Memory B cell (primary cell): ENCODE measurements at regions not wholly inside any gene's neighbourhood (a gene's known extent, or its start where the extent isn't known, plus 50 kb on each side); places are given as distances from the start of the nearest gene placed in this dataset.

Experiments used
- ATAC-seq: fragments of 150-1000 bp; cut with Tn5 transposase; 2 replicates; pipeline ENCODE4 v1.10.0; 2021; ENCODE audit warnings: low read depth, mild to moderate bottlenecking, moderate library complexity
- DNase-seq, 2 donors: peaks; one replicate each; pipeline ENCODE4 v3.0.0; 2022; ENCODE audit warnings: low spot score in 2 of 2
- H3K27ac Mint-ChIP-seq: one replicate; pipeline ENCODE4 v1.8.0; 2022; ENCODE audit warnings: mild to moderate bottlenecking, moderate library complexity, mixed read lengths
- H3K27me3 Mint-ChIP-seq: one replicate; pipeline ENCODE4 v1.8.0; 2022; ENCODE audit warnings: mixed read lengths
- H3K36me3 Mint-ChIP-seq: one replicate; pipeline ENCODE4 v1.8.0; 2022; ENCODE audit warnings: mild to moderate bottlenecking, mixed read lengths
- H3K4me1 Mint-ChIP-seq: one replicate; pipeline ENCODE4 v1.8.0; 2022; ENCODE audit warnings: mixed read lengths
- H3K4me3 Mint-ChIP-seq: one replicate; pipeline ENCODE4 v1.8.0; 2022; ENCODE audit warnings: mild to moderate bottlenecking, moderate library complexity, mixed read lengths
- H3K9me3 Mint-ChIP-seq: one replicate; pipeline ENCODE4 v1.8.0; 2022; ENCODE audit warnings: mixed read lengths

DNA sequence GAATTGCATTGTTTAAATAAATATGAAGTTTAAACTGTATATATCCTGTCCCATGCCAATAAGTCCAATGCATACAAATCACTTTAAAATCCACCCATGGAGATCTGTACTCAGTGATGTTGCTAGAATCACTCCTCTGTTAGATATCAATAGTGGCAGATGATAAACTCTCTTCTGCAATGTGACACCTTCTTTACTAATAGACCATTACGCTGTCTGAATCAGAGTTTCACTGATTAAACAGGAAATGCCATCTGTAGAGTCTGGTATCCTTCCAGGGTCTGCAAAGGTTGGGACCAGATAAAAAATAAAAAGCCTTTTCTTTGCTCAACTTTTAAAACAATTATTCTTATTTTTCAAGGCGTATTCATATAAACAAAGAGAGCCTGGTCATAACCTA lies 134.5 kb downstream of the EDN3 start:
- no peak for ATAC-seq
- Mint-ChIP-seq H3K36me3 (no peaks in the 10 kb centered on the region), H3K27ac (no peak overlapping the region), H3K27me3 (peaks cover 4% of the 10 kb centered on the region), H3K4me1 (no peaks in the 10 kb centered on the region), H3K9me3 (no peaks in the 10 kb centered on the region), H3K4me3 (no peak overlapping the region)
- no peak for DNase-seq

DNA sequence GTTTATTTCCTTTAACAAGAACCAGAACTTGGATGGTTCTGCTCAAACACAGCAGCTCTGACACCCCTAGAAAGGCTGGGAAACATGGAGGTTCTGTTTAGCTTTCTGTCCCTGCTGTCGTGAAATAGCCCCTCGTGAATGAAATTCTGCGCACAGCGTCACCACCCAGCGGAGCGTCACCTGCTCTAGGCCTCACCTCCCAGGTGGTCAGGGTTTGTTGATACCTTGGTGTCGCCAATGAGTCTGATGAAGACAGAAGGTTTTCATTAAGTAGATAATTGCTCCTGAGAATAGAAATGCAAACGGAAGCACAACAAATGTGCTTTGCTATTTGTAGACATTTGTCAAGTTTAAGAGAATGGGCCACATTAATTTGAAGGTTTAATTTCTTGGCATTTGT lies 135.1 kb downstream of the EDN3 start:
- no peak overlapping the region for H3K27ac Mint-ChIP-seq
- H3K27me3 Mint-ChIP-seq: peaks cover 4% of the 10 kb centered on the region
- H3K36me3 Mint-ChIP-seq: no peaks in the 10 kb centered on the region
- H3K4me3 Mint-ChIP-seq: no peak overlapping the region
- H3K9me3 Mint-ChIP-seq: no peaks in the 10 kb centered on the region
- DNase-seq (no peak), ATAC-seq (no peak)
- no peaks in the 10 kb centered on the region for H3K4me1 Mint-ChIP-seq

- Mint-ChIP-seq H3K4me1 (no peaks in the 10 kb centered on the region), H3K4me3 (no peak overlapping the region), H3K36me3 (no peaks in the 10 kb centered on the region), H3K27me3 (peaks cover 5% of the 10 kb centered on the region), H3K9me3 (no peaks in the 10 kb centered on the region), H3K27ac (no peak overlapping the region)
- no peak for DNase-seq
- no peak for ATAC-seq
Measured at GRCh38 chr20:59437601-59438031, 137.2 kb downstream of the EDN3 start.

- Mint-ChIP-seq H3K9me3 (no peaks in the 10 kb centered on the region), H3K27ac (no peak overlapping the region), H3K36me3 (no peaks in the 10 kb centered on the region), H3K4me3 (no peak overlapping the region), H3K4me1 (no peaks in the 10 kb centered on the region), H3K27me3 (peaks cover 5% of the 10 kb centered on the region)
- DNase-seq (no peak), ATAC-seq (no peak)
Measured at GRCh38 chr20:59438201-59438600, 137.8 kb downstream of the EDN3 start.

GRCh38 chr20:59439243-59439642 lies 138.8 kb downstream of the EDN3 start:
- no peak overlapping the region for H3K4me3 Mint-ChIP-seq
- peaks cover 8% of the 10 kb centered on the region for H3K27me3 Mint-ChIP-seq
- DNase-seq: no peak
- no peak overlapping the region for H3K27ac Mint-ChIP-seq
- H3K4me1 Mint-ChIP-seq: no peaks in the 10 kb centered on the region
- no peaks in the 10 kb centered on the region for H3K9me3 Mint-ChIP-seq
- H3K36me3 Mint-ChIP-seq: no peaks in the 10 kb centered on the region
- no peak for ATAC-seq

GRCh38 chr20:59441306-59441705 lies 140.9 kb downstream of the EDN3 start:
- no peak for DNase-seq
- Mint-ChIP-seq H3K27ac (no peak overlapping the region), H3K4me1 (no peaks in the 10 kb centered on the region), H3K27me3 (peaks cover 18% of the 10 kb centered on the region), H3K9me3 (no peaks in the 10 kb centered on the region), H3K4me3 (no peak overlapping the region), H3K36me3 (no peaks in the 10 kb centered on the region)
- no peak for ATAC-seq

DNA sequence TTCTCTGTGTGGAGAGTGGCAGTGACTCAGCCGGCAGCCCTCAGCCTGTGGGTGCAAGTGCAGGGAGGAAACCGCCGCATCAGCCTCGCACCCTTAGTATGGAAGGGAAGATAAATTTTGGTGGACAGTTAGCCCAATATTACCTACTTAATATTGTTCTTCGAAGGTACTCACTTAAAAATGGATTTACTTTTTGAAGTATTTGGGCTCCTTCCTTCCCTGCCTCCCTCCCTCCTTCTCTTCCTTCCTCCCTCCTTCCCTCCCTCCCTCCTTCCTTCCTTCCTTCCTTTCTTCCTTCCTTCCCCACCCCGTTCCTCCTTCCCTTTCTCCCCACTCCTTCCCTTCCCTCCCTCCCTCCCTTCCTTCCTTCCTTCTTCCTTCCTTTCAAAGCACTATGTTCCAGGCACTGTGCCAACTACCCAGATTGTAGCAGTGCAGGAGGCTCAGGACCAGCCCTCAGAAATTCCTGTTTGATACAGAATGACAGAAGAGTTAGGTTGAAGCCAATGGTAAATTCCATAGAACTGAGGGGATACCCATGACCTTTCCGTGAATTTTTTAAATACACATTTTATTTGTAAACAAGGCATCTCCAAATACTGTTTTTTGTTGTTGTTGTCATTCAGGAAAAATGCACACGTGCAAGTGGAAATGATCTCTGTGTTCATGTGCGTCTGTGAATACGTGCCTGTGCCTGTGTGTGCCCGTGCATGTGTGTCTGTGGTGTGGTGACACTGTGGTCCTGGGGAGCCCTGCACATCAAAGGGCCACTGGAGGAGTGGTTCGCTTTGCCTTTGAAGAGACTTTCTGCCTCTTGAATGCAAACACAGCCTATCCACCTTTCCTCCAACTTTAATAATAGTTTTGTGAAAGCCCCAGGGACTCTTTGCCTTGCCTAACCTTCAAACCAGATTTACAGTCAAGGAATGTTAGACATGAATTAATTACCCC lies 141.7 kb downstream of the EDN3 start:
- no peak for ATAC-seq
- DNase-seq: no peak
- Mint-ChIP-seq H3K4me1 (no peaks in the 10 kb centered on the region), H3K9me3 (no peaks in the 10 kb centered on the region), H3K27me3 (peaks cover 21% of the 10 kb centered on the region), H3K27ac (no peak overlapping the region), H3K4me3 (no peak overlapping the region), H3K36me3 (no peaks in the 10 kb centered on the region)

DNA sequence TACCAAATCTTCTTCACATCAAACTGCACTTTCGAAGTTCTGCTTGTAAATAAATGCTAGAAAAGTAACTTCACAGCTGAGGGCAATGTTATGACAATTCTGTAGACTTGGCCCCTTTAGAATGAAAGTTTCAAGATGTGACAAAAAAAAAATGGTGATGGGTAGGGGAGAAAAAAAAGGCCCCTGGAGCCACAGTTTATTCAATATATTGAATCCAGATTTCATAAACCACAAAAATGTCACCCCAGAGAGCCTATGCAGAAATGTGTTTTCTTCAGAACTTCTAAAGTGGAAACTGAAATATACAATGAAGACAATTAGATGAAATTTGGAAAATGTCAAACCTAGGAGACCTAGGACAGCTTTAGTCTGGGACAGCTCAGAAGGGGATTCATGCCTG lies 143.1 kb downstream of the EDN3 start:
- Mint-ChIP-seq H3K9me3 (no peaks in the 10 kb centered on the region), H3K4me3 (no peak overlapping the region), H3K27ac (no peak overlapping the region), H3K4me1 (no peaks in the 10 kb centered on the region), H3K36me3 (no peaks in the 10 kb centered on the region), H3K27me3 (peaks cover 25% of the 10 kb centered on the region)
- no peak for DNase-seq
- ATAC-seq: no peak

DNA sequence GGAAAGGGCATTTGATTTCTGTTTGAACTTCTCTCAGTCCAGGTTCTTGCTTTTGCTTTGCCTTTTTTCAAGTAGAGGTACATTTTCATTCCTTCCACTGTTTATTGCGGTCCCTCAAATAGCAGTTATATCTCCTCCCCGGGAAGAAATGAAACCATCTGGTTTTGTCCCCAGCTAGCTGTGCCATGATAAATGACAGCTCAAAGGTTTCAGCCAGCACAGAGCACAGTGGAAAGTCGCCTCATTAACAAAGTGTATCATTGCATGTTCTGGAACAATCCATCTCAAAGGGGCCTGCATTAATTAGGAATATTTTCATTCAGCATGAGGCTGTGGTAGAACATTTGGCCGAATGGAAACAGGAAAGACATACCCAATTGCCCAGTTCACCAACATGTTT lies 146.0 kb downstream of the EDN3 start:
- Mint-ChIP-seq H3K36me3 (no peaks in the 10 kb centered on the region), H3K9me3 (no peaks in the 10 kb centered on the region), H3K27ac (no peak overlapping the region), H3K27me3 (peaks cover 32% of the 10 kb centered on the region), H3K4me1 (no peaks in the 10 kb centered on the region), H3K4me3 (no peak overlapping the region)
- DNase-seq (no peak), ATAC-seq (no peak)

- H3K27me3 Mint-ChIP-seq: peaks cover 34% of the 10 kb centered on the region
- H3K9me3 Mint-ChIP-seq: no peaks in the 10 kb centered on the region
- no peaks in the 10 kb centered on the region for H3K4me1 Mint-ChIP-seq
- H3K36me3 Mint-ChIP-seq: no peaks in the 10 kb centered on the region
- DNase-seq (no peak), ATAC-seq (no peak)
- no peak overlapping the region for H3K27ac Mint-ChIP-seq
- H3K4me3 Mint-ChIP-seq: no peak overlapping the region
Measured at GRCh38 chr20:59448196-59448595, 147.8 kb downstream of the EDN3 start.

GRCh38 chr20:59448851-59449444 lies 148.5 kb downstream of the EDN3 start:
- H3K36me3 Mint-ChIP-seq: no peaks in the 10 kb centered on the region
- no peak overlapping the region for H3K27ac Mint-ChIP-seq
- H3K4me1 Mint-ChIP-seq: no peaks in the 10 kb centered on the region
- ATAC-seq: no peak
- DNase-seq: no peak
- no peak overlapping the region for H3K4me3 Mint-ChIP-seq
- H3K9me3 Mint-ChIP-seq: no peaks in the 10 kb centered on the region
- peaks cover 29% of the 10 kb centered on the region for H3K27me3 Mint-ChIP-seq

DNA sequence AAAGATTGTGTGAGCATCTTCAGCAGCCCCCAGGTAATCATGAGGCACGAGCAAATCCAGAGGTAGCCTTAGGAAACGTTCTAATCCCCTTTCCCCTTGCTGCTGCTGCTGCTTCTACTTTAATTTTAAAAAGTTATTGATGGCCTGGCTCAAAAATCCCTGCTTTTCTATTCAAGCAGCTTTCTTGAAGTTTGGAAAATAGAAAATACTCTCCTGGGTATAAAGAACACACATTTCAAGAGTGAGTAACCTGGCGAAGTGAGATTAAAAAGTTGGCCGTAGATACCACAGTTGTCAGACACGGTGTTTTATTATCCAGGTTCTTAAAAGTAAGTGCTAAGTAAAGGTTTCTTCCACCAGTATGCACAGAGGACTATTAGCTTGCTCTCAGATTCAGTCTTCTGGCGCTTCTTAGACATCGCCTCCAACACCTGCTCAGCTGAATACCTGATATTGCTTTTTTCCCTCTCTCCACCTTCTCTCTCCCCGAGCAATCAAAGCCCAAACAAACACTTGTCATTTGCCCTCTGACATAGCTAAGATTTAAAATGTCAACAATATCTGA lies 150.7 kb downstream of the EDN3 start:
- H3K27ac Mint-ChIP-seq: no peak overlapping the region
- H3K4me1 Mint-ChIP-seq: no peaks in the 10 kb centered on the region

DNA sequence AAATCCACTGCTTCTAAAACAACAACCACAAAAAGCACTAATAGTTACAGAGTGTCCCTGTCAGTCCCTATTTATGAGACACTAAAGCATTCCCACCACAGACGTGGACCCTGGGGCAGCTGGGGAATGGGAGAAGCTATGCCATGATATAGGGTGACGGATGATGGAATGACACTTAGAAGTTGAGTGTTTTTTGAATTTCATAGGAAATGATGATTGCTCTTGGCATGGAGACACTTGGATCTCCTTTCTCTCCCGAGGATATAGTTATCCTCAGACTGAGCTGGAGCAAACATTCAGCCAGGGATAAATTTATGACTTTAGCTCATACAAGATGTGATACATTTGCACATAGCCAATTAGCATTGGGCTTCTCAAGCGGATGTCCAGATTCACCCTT lies 151.2 kb downstream of the EDN3 start:
- Mint-ChIP-seq H3K27me3 (peaks cover 18% of the 10 kb centered on the region), H3K4me1 (no peaks in the 10 kb centered on the region), H3K9me3 (no peaks in the 10 kb centered on the region), H3K27ac (no peak overlapping the region), H3K4me3 (no peak overlapping the region), H3K36me3 (no peaks in the 10 kb centered on the region)
- no peak for DNase-seq
- no peak for ATAC-seq

More for the DNA sequence above, 150.7 kb downstream of the EDN3 start:
- ATAC-seq: no peak
- Mint-ChIP-seq H3K27me3 (peaks cover 20% of the 10 kb centered on the region), H3K9me3 (no peaks in the 10 kb centered on the region), H3K36me3 (no peaks in the 10 kb centered on the region), H3K4me3 (no peak overlapping the region)
- no peak for DNase-seq

DNA sequence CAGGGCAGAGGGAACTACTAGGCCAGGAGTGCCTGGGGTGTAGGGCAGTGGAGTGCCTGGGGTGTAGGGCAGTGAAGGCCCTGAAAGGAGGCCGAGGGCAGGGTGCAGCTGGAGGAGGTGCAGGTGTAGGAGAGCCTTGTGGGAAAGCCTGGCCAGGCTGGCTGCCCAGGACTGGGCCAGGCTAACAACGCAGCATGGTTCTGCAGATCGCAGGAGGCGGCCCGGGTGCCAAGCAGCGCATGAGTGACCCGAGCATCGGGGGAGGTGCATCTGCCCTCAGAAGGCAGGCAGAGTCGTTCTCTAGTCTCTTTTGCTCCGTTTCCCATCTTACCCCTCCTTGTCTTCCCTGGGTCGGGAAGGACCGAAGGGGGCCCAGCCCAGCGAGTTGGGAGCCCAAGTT lies 151.5 kb upstream of the PHACTR3 start:
- H3K27me3 Mint-ChIP-seq: peaks cover 15% of the 10 kb centered on the region
- no peaks in the 10 kb centered on the region for H3K9me3 Mint-ChIP-seq
- DNase-seq (no peak), ATAC-seq (no peak)
- no peaks in the 10 kb centered on the region for H3K4me1 Mint-ChIP-seq
- no peak overlapping the region for H3K27ac Mint-ChIP-seq
- no peak overlapping the region for H3K4me3 Mint-ChIP-seq
- no peaks in the 10 kb centered on the region for H3K36me3 Mint-ChIP-seq
